SK-N-SH treated with all-trans-retinoic acid at 6 μM for 48 hours (cell line): ENCODE measurements at regions not wholly inside any gene's neighbourhood (a gene's known extent, or its start where the extent isn't known, plus 50 kb on each side); places are given as distances from the start of the nearest gene placed in this dataset.

Experiments used
- ARNTL ChIP-seq: fragments of 450-650 bp; formaldehyde crosslinking; IDR thresholded peaks from 2 replicates; pipeline ENCODE4 v1.5.0; 2020; ENCODE audit warnings: low read depth, mild to moderate bottlenecking, moderate library complexity, borderline replicate concordance
- BACH2 ChIP-seq: fragments of 250-450 bp; sonication (Bioruptor Pico); IDR thresholded peaks from 2 replicates; pipeline ENCODE4 v1.9.0; 2021; ENCODE audit warnings: mild to moderate bottlenecking, borderline replicate concordance
- ESRRG ChIP-seq: fragments of 250-450 bp; sonication (Bioruptor Pico); IDR thresholded peaks from 2 replicates; pipeline ENCODE4 v1.6.1; 2021; ENCODE audit warnings: mild to moderate bottlenecking
- ISL1 ChIP-seq: fragments of 250-450 bp; sonication (Bioruptor Pico); IDR thresholded peaks from 2 replicates; pipeline ENCODE4 v2.1.2; 2022; ENCODE audit warnings: mild to moderate bottlenecking, moderate library complexity
- OSR1 ChIP-seq: fragments of 250-450 bp; sonication (Bioruptor Pico); IDR thresholded peaks from 2 replicates; pipeline ENCODE4 v1.8.0; 2022; ENCODE audit warnings: moderate library complexity, mild to moderate bottlenecking, inconsistent platforms
- RARB ChIP-seq: fragments of 250-450 bp; sonication (Bioruptor Pico); IDR thresholded peaks from 2 replicates; pipeline ENCODE4 v1.8.0; 2021; ENCODE audit warnings: mild to moderate bottlenecking, moderate library complexity
- TCF4 ChIP-seq: fragments of 250-450 bp; sonication (Bioruptor Pico); IDR thresholded peaks from 2 replicates; pipeline ENCODE4 v1.8.0; 2021; ENCODE audit warnings: mild to moderate bottlenecking, moderate library complexity, borderline replicate concordance
- ZC3H10 ChIP-seq: fragments of 250-450 bp; sonication (Bioruptor Pico); IDR thresholded peaks from 2 replicates; pipeline ENCODE4 v1.5.1; 2021; ENCODE audit warnings: mild to moderate bottlenecking, moderate library complexity
- ZFP3 ChIP-seq: fragments of 250-450 bp; sonication (Bioruptor Pico); IDR thresholded peaks from 2 replicates; pipeline ENCODE4 v1.5.0; 2020; ENCODE audit warnings: mild to moderate bottlenecking, moderate library complexity
- ZFP30 ChIP-seq: fragments of 450-650 bp; formaldehyde crosslinking; IDR thresholded peaks from 2 replicates; pipeline ENCODE4 v1.5.0; 2022; ENCODE audit warnings: mild to moderate bottlenecking, moderate library complexity
- TF ChIP-seq, protein P1 (sequence below): fragments of 250-450 bp; sonication (Bioruptor Pico); IDR thresholded peaks from 2 replicates; pipeline ENCODE4 v1.5.1; 2021; ENCODE audit warnings: mild to moderate bottlenecking, moderate library complexity
- TF ChIP-seq, protein P2 (sequence below): fragments of 250-450 bp; sonication (Bioruptor Pico); IDR thresholded peaks from 2 replicates; pipeline ENCODE4 v1.8.0; 2020; ENCODE audit warnings: mild to moderate bottlenecking, moderate library complexity, borderline replicate concordance
- TF ChIP-seq, protein P3 (sequence below): fragments of 250-450 bp; sonication (Bioruptor Pico); IDR thresholded peaks from 2 replicates; pipeline ENCODE4 v1.8.0; 2021; ENCODE audit warnings: low read depth, mild to moderate bottlenecking, moderate library complexity, borderline replicate concordance
- TF ChIP-seq, protein P4 (sequence below): fragments of 250-450 bp; sonication (Bioruptor Pico); IDR thresholded peaks from 2 replicates; pipeline ENCODE4 v1.5.1; 2020; ENCODE audit warnings: low read depth, mild to moderate bottlenecking, moderate library complexity

DNA sequence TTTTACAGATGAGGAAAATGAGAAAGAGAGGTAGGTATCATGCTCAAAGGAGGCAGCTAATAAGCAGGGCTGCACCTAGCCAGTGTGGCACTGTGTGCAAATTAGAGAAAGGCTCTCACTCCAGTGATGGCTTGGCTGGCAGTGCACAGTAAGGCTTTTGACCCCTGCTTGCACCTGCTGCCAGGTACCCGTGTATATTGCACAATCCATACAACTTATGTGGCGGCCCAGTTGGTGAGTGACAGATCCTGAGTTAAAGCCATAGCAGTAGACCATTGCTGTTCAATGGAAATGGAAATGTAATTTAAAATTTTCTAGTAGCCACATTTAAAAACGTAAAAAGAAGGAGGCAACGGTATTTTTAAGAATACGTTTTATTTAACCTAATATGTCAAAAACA is 266.4 kb upstream of the AZI2 start:
- TF ChIP-seq BACH2 (CRISPR knock-in tag) (no peak), OSR1 (no peak), ZFP30 (CRISPR knock-in tag) (no peak), ARNTL (CRISPR knock-in tag) (no peak), TCF4 (CRISPR knock-in tag) (no peak), ISL1 (CRISPR knock-in tag) (no peak), ZFP3 (no peak), RARB (CRISPR knock-in tag) (no peak), ESRRG (CRISPR knock-in tag) (no peak), ZC3H10 (CRISPR knock-in tag) (no peak)
- TF ChIP-seq, protein P1, sequence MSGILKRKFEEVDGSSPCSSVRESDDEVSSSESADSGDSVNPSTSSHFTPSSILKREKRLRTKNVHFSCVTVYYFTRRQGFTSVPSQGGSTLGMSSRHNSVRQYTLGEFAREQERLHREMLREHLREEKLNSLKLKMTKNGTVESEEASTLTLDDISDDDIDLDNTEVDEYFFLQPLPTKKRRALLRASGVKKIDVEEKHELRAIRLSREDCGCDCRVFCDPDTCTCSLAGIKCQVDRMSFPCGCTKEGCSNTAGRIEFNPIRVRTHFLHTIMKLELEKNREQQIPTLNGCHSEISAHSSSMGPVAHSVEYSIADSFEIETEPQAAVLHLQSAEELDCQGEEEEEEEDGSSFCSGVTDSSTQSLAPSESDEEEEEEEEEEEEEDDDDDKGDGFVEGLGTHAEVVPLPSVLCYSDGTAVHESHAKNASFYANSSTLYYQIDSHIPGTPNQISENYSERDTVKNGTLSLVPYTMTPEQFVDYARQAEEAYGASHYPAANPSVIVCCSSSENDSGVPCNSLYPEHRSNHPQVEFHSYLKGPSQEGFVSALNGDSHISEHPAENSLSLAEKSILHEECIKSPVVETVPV (CRISPR knock-in tag) = no peak
- TF ChIP-seq, protein P2, sequence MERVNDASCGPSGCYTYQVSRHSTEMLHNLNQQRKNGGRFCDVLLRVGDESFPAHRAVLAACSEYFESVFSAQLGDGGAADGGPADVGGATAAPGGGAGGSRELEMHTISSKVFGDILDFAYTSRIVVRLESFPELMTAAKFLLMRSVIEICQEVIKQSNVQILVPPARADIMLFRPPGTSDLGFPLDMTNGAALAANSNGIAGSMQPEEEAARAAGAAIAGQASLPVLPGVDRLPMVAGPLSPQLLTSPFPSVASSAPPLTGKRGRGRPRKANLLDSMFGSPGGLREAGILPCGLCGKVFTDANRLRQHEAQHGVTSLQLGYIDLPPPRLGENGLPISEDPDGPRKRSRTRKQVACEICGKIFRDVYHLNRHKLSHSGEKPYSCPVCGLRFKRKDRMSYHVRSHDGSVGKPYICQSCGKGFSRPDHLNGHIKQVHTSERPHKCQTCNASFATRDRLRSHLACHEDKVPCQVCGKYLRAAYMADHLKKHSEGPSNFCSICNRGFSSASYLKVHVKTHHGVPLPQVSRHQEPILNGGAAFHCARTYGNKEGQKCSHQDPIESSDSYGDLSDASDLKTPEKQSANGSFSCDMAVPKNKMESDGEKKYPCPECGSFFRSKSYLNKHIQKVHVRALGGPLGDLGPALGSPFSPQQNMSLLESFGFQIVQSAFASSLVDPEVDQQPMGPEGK (CRISPR knock-in tag) = no peak
- TF ChIP-seq, protein P3, sequence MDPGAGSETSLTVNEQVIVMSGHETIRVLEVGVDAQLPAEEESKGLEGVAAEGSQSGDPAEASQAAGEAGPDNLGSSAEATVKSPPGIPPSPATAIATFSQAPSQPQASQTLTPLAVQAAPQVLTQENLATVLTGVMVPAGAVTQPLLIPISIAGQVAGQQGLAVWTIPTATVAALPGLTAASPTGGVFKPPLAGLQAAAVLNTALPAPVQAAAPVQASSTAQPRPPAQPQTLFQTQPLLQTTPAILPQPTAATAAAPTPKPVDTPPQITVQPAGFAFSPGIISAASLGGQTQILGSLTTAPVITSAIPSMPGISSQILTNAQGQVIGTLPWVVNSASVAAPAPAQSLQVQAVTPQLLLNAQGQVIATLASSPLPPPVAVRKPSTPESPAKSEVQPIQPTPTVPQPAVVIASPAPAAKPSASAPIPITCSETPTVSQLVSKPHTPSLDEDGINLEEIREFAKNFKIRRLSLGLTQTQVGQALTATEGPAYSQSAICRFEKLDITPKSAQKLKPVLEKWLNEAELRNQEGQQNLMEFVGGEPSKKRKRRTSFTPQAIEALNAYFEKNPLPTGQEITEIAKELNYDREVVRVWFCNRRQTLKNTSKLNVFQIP (CRISPR knock-in tag) = no peak
- TF ChIP-seq, protein P4, sequence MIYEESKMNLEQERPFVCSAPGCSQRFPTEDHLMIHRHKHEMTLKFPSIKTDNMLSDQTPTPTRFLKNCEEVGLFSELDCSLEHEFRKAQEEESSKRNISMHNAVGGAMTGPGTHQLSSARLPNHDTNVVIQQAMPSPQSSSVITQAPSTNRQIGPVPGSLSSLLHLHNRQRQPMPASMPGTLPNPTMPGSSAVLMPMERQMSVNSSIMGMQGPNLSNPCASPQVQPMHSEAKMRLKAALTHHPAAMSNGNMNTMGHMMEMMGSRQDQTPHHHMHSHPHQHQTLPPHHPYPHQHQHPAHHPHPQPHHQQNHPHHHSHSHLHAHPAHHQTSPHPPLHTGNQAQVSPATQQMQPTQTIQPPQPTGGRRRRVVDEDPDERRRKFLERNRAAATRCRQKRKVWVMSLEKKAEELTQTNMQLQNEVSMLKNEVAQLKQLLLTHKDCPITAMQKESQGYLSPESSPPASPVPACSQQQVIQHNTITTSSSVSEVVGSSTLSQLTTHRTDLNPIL (CRISPR knock-in tag) = no peak
